Breast epithelium (tissue), 4 donors: ENCODE measurements at regions not wholly inside any gene's neighbourhood (a gene's known extent, or its start where the extent isn't known, plus 50 kb on each side); places are given as distances from the start of the nearest gene placed in this dataset.

Experiments used
- DNase-seq, 2 donors: peaks; one replicate each; pipeline ENCODE4 v3.0.0-alpha.2; 2019; ENCODE audit warnings: low spot score in 2 of 2
- H3K27ac ChIP-seq, 2 donors: fragments of 200-600 bp; sonication (generic) in 1 of 2; one replicate each; pipeline ENCODE4 v1.5.1; 2016 to 2019; ENCODE audit warnings: mild to moderate bottlenecking in 1 of 2
- H3K27me3 ChIP-seq, 2 donors: fragments of 200-600 bp; sonication (generic) in 1 of 2; one replicate each; pipeline versions ENCODE4 v1.5.1 to v1.6.0; 2017 to 2019; ENCODE audit warnings: control low read depth in 1 of 2, mild to moderate bottlenecking in 1 of 2
- H3K36me3 ChIP-seq: fragments of 200-600 bp; one replicate; pipeline ENCODE4 v1.5.1; 2019
- H3K4me1 ChIP-seq, 2 donors: fragments of 200-600 bp; sonication (generic); one replicate each; pipeline ENCODE4 v1.5.1; 2016 to 2019; ENCODE audit warnings: control low read depth in 1 of 2
- H3K4me3 ChIP-seq, 3 donors: fragments of 200-600 bp; sonication (generic); 1 replicate in 2 of 3; 2 replicates in 1 of 3; pipeline ENCODE4 v1.5.1; 2016 to 2019; ENCODE audit warnings: mild to moderate bottlenecking in 3 of 3, moderate library complexity in 2 of 3
- H3K9me3 ChIP-seq, 2 donors: fragments of 200-600 bp; sonication (generic) in 1 of 2; one replicate each; pipeline ENCODE4 v1.5.1; 2016 to 2019; ENCODE audit warnings: control low read depth in 1 of 2
- POLR2A ChIP-seq: fragments of 450-650 bp; IDR thresholded peaks from one replicate; pipeline ENCODE4 v1.6.1; 2016; ENCODE audit warnings: antibody characterized with exemption, mild to moderate bottlenecking, moderate library complexity
- POLR2AphosphoS5 ChIP-seq, 3 donors: sonication (generic); formaldehyde crosslinking; IDR thresholded peaks; one replicate each; pipeline ENCODE4 v1.6.1; 2017; ENCODE audit warnings: antibody characterized with exemption in 3 of 3
- intact Hi-C: fragments of 100-400 bp; cut with DNase I; formaldehyde crosslinking; loops from one replicate; pipeline ENCODE4 v1.15.1; 2023; ENCODE audit warnings: low total_unique reads
- TF ChIP-seq, protein P1 (sequence below), 3 donors: fragments of 450-650 bp; IDR thresholded peaks; one replicate each; pipeline ENCODE4 v1.5.1; 2016 to 2017; ENCODE audit warnings: antibody characterized with exemption in 3 of 3, mild to moderate bottlenecking in 3 of 3, moderate library complexity in 3 of 3

DNA sequence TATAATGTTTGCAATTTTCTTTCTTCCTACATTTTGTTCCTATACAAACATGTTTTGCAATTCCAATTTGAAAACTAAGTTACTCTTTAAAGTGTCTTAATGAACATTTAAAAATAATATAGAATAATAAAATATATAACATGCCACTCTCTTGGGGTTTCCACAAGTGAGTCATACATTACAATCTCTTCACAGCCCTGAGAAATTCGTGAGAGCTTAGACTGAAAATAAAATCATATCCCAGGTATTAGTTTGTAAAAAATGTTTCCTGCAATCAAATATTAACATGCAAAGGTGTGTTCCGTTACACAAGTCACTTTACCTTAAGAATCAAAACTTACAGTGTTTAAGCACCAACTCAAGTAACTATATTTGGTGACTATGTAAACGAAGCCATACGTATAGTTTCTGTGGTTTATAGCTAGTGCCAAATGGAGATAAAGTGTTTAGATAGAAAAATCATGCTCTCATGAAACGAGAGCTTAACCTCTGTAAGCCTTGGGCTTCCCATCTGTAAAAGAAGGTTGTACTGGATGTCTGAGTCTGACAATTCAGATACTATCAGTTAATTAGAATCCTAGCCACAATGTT is 253.6 kb upstream of the ANO3 start:
- DNase-seq, result no peak
- Histone ChIP-seq H3K4me3 (no peak overlapping the region), H3K27me3 (no peaks in the 10 kb centered on the region), H3K4me1 (no peaks in the 10 kb centered on the region), H3K9me3 (no peaks in the 10 kb centered on the region), H3K27ac (no peak overlapping the region), H3K36me3 (no peaks in the 10 kb centered on the region)
- TF ChIP-seq POLR2AphosphoS5 (IDR thresholded peaks at IDR 0.05) (no peak), POLR2A (no peak)
- intact Hi-C loops, result no loop called here

DNA sequence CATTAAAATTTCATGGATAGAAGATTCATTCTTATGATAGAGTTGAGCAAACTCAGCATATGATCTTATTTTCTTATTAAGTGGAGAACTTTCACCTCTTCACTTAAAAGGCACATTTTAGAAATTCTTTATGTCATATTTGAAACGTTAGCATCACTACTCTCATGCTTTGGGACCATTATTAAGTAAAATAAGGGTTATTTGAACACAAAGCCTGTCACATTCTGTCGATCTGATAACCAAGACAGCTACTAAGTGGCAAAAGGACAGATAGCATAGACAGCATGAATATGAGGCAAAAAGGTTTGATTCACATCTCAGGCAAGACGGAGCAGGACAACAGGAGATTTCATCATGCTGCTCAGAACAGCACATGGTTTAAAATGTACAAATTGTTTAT is 247.6 kb upstream of the ANO3 start:
- Histone ChIP-seq H3K27ac (no peak overlapping the region), H3K9me3 (no peaks in the 10 kb centered on the region), H3K4me1 (no peaks in the 10 kb centered on the region), H3K27me3 (no peaks in the 10 kb centered on the region), H3K36me3 (no peaks in the 10 kb centered on the region), H3K4me3 (no peak overlapping the region)
- no peak for DNase-seq
- TF ChIP-seq, protein P1, sequence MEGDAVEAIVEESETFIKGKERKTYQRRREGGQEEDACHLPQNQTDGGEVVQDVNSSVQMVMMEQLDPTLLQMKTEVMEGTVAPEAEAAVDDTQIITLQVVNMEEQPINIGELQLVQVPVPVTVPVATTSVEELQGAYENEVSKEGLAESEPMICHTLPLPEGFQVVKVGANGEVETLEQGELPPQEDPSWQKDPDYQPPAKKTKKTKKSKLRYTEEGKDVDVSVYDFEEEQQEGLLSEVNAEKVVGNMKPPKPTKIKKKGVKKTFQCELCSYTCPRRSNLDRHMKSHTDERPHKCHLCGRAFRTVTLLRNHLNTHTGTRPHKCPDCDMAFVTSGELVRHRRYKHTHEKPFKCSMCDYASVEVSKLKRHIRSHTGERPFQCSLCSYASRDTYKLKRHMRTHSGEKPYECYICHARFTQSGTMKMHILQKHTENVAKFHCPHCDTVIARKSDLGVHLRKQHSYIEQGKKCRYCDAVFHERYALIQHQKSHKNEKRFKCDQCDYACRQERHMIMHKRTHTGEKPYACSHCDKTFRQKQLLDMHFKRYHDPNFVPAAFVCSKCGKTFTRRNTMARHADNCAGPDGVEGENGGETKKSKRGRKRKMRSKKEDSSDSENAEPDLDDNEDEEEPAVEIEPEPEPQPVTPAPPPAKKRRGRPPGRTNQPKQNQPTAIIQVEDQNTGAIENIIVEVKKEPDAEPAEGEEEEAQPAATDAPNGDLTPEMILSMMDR (IDR thresholded peaks at IDR 0.05), result no peak
- TF ChIP-seq POLR2AphosphoS5 (IDR thresholded peaks at IDR 0.05) (no peak), POLR2A (no peak)
- intact Hi-C loops, result no loop called here

DNA sequence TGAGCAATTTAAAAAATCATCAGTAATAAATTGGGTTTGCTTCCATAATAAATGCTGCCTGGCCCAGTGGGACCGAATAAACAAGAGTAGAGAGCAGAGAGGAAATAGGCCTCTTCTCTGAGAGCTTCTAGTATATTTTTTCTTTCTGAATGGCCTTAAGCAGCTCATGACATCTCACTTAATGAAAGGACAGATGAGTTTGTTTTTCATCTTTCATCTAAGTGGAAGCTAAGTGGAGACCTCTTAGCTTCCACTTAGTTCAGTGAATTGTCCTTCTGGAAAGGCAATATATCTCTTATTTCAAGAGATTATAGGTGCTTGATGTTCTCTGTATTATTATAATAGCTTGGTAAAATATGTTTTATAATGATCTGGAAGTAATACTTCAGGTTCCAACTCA is 245.9 kb upstream of the ANO3 start:
- Histone ChIP-seq H3K27me3 (no peaks in the 10 kb centered on the region), H3K4me1 (no peaks in the 10 kb centered on the region), H3K36me3 (no peaks in the 10 kb centered on the region), H3K9me3 (no peaks in the 10 kb centered on the region), H3K4me3 (no peak overlapping the region), H3K27ac (no peak overlapping the region)
- intact Hi-C loops, result no loop called here
- TF ChIP-seq, protein P1 (IDR thresholded peaks at IDR 0.05), result no peak
- TF ChIP-seq POLR2AphosphoS5 (IDR thresholded peaks at IDR 0.05) (no peak), POLR2A (no peak)
- DNase-seq, result no peak

DNA sequence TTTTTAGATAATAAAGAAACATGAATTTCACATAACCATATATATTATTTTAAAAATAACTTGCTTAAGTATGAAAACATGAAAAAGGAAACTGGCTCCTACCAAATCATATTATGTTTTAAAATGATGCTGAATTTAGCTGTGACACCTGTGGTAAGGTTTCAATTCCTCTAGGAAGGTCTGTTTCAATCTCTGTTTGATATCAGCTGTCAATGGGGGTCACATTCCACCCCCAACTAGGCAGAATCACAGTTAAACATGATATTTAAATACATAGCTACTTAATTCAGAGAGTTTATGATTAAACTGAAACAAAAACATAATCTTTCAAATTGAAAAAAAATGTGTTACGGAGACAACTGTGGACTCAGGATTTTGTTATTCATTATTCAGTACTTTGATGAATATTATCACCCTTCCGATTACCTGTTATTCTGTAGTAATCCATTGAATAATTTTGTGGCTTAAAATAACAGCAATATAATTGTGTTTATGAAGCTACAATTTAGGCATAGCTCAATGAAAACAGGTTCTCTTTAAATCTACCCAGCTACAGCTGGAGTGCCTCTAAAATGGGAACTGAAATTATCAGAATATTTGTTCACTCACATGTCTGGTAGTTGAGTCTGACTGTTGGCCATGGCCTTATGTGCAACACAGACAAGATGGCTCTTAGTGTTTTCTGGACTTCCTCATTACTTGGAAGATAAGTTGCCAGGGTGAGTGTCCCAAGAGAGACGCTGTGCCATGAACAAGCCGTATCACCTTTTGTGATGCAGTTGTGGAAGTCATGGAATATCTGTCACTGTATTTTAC is 244.6 kb upstream of the ANO3 start:
- no peak overlapping the region for H3K4me3 ChIP-seq
- no peaks in the 10 kb centered on the region for H3K36me3 ChIP-seq
- no peaks in the 10 kb centered on the region for H3K4me1 ChIP-seq
- H3K9me3 ChIP-seq, result no peaks in the 10 kb centered on the region
- intact Hi-C loops, result no loop called here
- no peak for DNase-seq
- H3K27ac ChIP-seq, result no peak overlapping the region
- TF ChIP-seq, protein P1 (IDR thresholded peaks at IDR 0.05), result no peak
- TF ChIP-seq POLR2A, result no peak
- no peak for TF ChIP-seq POLR2AphosphoS5 (IDR thresholded peaks at IDR 0.05)
- no peaks in the 10 kb centered on the region for H3K27me3 ChIP-seq

DNA sequence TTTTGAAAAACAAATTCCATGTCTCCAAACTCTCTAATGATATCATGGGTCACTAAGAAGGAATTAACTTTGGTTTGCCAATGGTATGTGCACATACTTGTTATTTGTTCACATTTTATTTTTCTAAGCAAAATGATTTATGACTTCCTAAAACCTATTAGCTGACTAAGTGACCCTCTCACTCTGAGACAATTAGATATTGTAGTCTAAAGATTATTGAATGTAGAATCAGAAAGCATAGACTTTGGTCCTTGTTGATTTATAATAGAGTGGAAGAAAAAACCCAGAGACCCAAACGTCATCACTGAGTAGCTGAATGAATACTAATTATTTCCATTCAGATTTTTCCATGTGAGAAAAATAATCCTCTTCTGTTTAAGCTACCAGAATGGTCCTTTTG is 243.5 kb upstream of the ANO3 start:
- Histone ChIP-seq H3K27ac (no peak overlapping the region), H3K27me3 (no peaks in the 10 kb centered on the region), H3K4me1 (no peaks in the 10 kb centered on the region), H3K4me3 (no peak overlapping the region), H3K36me3 (no peaks in the 10 kb centered on the region), H3K9me3 (no peaks in the 10 kb centered on the region)
- no peak for DNase-seq
- intact Hi-C loops, result no loop called here
- TF ChIP-seq, protein P1 (IDR thresholded peaks at IDR 0.05), result no peak
- TF ChIP-seq POLR2A, result no peak
- TF ChIP-seq POLR2AphosphoS5 (IDR thresholded peaks at IDR 0.05), result no peak
